HL-60 (cell line): ENCODE measurements at regions not wholly inside any gene's neighbourhood (a gene's known extent, or its start where the extent isn't known, plus 50 kb on each side); places are given as distances from the start of the nearest gene placed in this dataset.

Source experiments
- CTCF ChIP-seq: IDR thresholded peaks from one replicate; pipeline ENCODE4 v1.5.1; 2011; ENCODE audit warnings: low read length, control low read depth, inconsistent platforms; ENCODE audit not compliant: insufficient read depth
- GABPA ChIP-seq: IDR thresholded peaks from 2 replicates; pipeline ENCODE4 v1.6.1; 2012; ENCODE audit warnings: low read depth
- POLR2AphosphoS5 ChIP-seq: IDR thresholded peaks from 2 replicates; pipeline ENCODE4 v1.6.1; 2012; ENCODE audit warnings: low read depth
- REST ChIP-seq: IDR thresholded peaks from 2 replicates; pipeline ENCODE4 v1.6.1; 2012; ENCODE audit warnings: low read depth; ENCODE audit not compliant: insufficient replicate concordance
- SPI1 ChIP-seq: IDR thresholded peaks from 2 replicates; pipeline ENCODE4 v1.6.1; 2012; ENCODE audit warnings: low read depth, mild to moderate bottlenecking, borderline replicate concordance

GRCh38 chr2:18213986-18214385, 335.5 kb downstream of the KCNS3 start:
- no peak for TF ChIP-seq CTCF
- TF ChIP-seq SPI1: no peak
- no peak for TF ChIP-seq POLR2AphosphoS5
- no peak for TF ChIP-seq REST
- TF ChIP-seq GABPA: no peak
